B cell (primary cell): ENCODE measurements at regions not wholly inside any gene's neighbourhood (a gene's known extent, or its start where the extent isn't known, plus 50 kb on each side); places are given as distances from the start of the nearest gene placed in this dataset.

ENCODE experiments used
- ATAC-seq: fragments of 200-7000 bp; cut with Tn5 transposase; one replicate; pipeline ENCODE4 v1.10.0; 2021; ENCODE audit warnings: low read depth, mild to moderate bottlenecking, moderate number of reproducible peaks, moderate library complexity
- CTCF ChIA-PET: fragments of 350-600 bp; sonication (Branson Sonifier 250); formaldehyde crosslinking; loops from one replicate; lab custom pipeline; 2021; ENCODE audit warnings: antibody characterized with exemption, inconsistent platforms; lab: Charles Lee
- POLR2A ChIA-PET: fragments of 350-600 bp; sonication (Branson Sonifier 250); formaldehyde crosslinking; loops from one replicate; lab custom pipeline; 2021; ENCODE audit warnings: antibody characterized with exemption; lab: Charles Lee
- DNase-seq: peaks from one replicate; pipeline ENCODE4 v3.0.0; 2013
- H2AFZ ChIP-seq: 2 replicates; pipeline ENCODE4 v1.6.1; 2012; ENCODE audit warnings: mild to moderate bottlenecking, low read depth, low read length; ENCODE audit not compliant: insufficient read depth, poor library complexity, severe bottlenecking
- H3K27ac ChIP-seq, 2 donors: 1 replicate in 1 of 2; 2 replicates in 1 of 2; pipeline ENCODE4 v1.5.1; 2012 to 2013; ENCODE audit warnings: low read length in 2 of 2, mild to moderate bottlenecking in 2 of 2, moderate library complexity in 1 of 2
- H3K27me3 ChIP-seq, 4 experiments: fragments of 200-600 bp in 1 of 4; sonication (generic) in 1 of 4; replicated peaks in 1 of 4; 1 replicate in 2 of 4; 2 replicates in 2 of 4; pipeline versions ENCODE4 v1.6.1 to v1.7.0; 2013 to 2016; ENCODE audit warnings: low read length in 3 of 4, mild to moderate bottlenecking in 2 of 4, mixed read lengths in 1 of 4, moderate library complexity in 1 of 4; ENCODE audit not compliant: insufficient read depth in 4 of 4, control insufficient read depth in 3 of 4; ENCODE audit errors: control extremely low read depth in 1 of 4
- H3K36me3 ChIP-seq, 2 experiments: replicated peaks in 1 of 2; 1 replicate in 1 of 2; 2 replicates in 1 of 2; pipeline versions ENCODE4 v1.6.1 to v1.7.1; 2013; ENCODE audit warnings: low read length in 1 of 2; ENCODE audit not compliant: insufficient read depth in 2 of 2, control insufficient read depth in 1 of 2; ENCODE audit errors: control extremely low read depth in 1 of 2, extremely low read depth in 1 of 2
- H3K4me1 ChIP-seq, 2 donors: fragments of 200-600 bp in 1 of 2; sonication (generic) in 1 of 2; 1 replicate in 1 of 2; 2 replicates in 1 of 2; pipeline versions ENCODE4 v1.5.1 to v1.6.1; 2013 to 2017; ENCODE audit warnings: low read length in 2 of 2; ENCODE audit not compliant: control insufficient read depth in 2 of 2, insufficient read depth in 2 of 2
- H3K4me2 ChIP-seq: replicated peaks from 2 replicates; pipeline ENCODE3; 2012; ENCODE audit warnings: mild to moderate bottlenecking, low read depth, low read length; ENCODE audit not compliant: poor library complexity, severe bottlenecking
- H3K4me3 ChIP-seq, 5 experiments: fragments of 200-600 bp in 1 of 5; sonication (generic) in 1 of 5; 1 replicate in 3 of 5; 2 replicates in 2 of 5; pipeline versions ENCODE4 v1.5.1 to v1.7.0; 2011 to 2016; ENCODE audit warnings: low read length in 4 of 5, mild to moderate bottlenecking in 4 of 5, low read depth in 2 of 5, control low read depth in 1 of 5, moderate library complexity in 1 of 5; ENCODE audit not compliant: insufficient read depth in 1 of 5; ENCODE audit errors: control extremely low read depth in 1 of 5, extremely low read depth in 1 of 5
- H3K79me2 ChIP-seq: fragments of 200-600 bp; sonication (generic); one replicate; pipeline ENCODE4 v1.6.0; 2016; ENCODE audit warnings: low read length; ENCODE audit not compliant: control insufficient read depth, insufficient read depth
- H3K9ac ChIP-seq: fragments of 200-600 bp; sonication (generic); 2 replicates; pipeline ENCODE4 v1.6.1; 2017; ENCODE audit warnings: mild to moderate bottlenecking, low read length, moderate library complexity
- H3K9me3 ChIP-seq, 3 donors: one replicate each; pipeline versions ENCODE4 v1.6.1 to v1.7.1; 2013; ENCODE audit warnings: low read length in 2 of 3; ENCODE audit not compliant: control insufficient read depth in 2 of 3, insufficient read depth in 1 of 3; ENCODE audit errors: control extremely low read depth in 1 of 3
- H4K20me1 ChIP-seq: 2 replicates; pipeline ENCODE4 v1.6.0; 2012; ENCODE audit warnings: mild to moderate bottlenecking, low read length; ENCODE audit not compliant: insufficient read depth, control insufficient read depth, poor library complexity, severe bottlenecking
- H3K27ac Mint-ChIP-seq: one replicate; pipeline ENCODE4 v1.8.0; 2021; ENCODE audit warnings: mixed read lengths
- H3K27me3 Mint-ChIP-seq: one replicate; pipeline ENCODE4 v1.8.0; 2021; ENCODE audit warnings: mixed read lengths
- H3K4me1 Mint-ChIP-seq: one replicate; pipeline ENCODE4 v1.8.0; 2021; ENCODE audit warnings: mixed read lengths
- H3K4me3 Mint-ChIP-seq: one replicate; pipeline ENCODE4 v1.8.0; 2021; ENCODE audit warnings: mixed read lengths
- H3K9me3 Mint-ChIP-seq: one replicate; pipeline ENCODE4 v1.8.0; 2022; ENCODE audit warnings: mixed read lengths; ENCODE audit not compliant: insufficient read depth
- EZH2 ChIP-seq: IDR thresholded peaks from 2 replicates; pipeline ENCODE4 v1.6.1; 2012; ENCODE audit warnings: borderline replicate concordance, low read depth, mild to moderate bottlenecking, moderate library complexity, low read length; ENCODE audit not compliant: insufficient read depth, poor library complexity, severe bottlenecking
- WGBS: methylation state at CpG from one replicate; pipeline ENCODE4 v1.1.5; 2013; ENCODE audit warnings: missing lambda C conversion rate; ENCODE audit not compliant: insufficient coverage; 5-methylcytosine and 5-hydroxymethylcytosine counted together
- intact Hi-C: fragments of 100-400 bp; cut with micrococcal nuclease; formaldehyde crosslinking; loops from one replicate; pipeline ENCODE4 v1.10.0; 2022
- TF ChIP-seq, protein P1 (sequence below): fragments of 200-600 bp; IDR thresholded peaks from one replicate; pipeline ENCODE4 v1.8.0; 2022; ENCODE audit warnings: antibody characterized with exemption, mild to moderate bottlenecking

DNA sequence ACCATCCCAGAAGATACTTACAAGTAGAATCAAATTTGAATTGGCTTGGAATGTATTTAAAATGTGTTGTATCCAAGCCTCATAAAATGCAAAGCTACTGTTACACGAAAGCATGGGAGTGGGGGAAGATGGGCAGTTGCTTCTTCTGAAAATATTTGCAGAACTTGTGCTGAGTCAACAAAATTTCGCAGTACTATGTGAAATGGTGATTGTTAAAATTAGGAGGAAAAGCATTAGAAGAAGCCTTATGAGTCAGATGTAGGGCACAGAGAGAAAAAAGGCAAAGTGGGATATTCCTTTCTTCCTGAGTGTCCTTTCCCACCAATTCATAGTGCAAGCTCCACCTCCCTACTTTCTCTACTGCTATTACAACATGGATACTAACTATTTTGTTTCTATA is 332.7 kb downstream of the PRDM5 start:
- H3K27me3 ChIP-seq = no peaks in the 10 kb centered on the region
- 100% methylated on average over 1 of the region's 2 CpGs for WGBS

DNA sequence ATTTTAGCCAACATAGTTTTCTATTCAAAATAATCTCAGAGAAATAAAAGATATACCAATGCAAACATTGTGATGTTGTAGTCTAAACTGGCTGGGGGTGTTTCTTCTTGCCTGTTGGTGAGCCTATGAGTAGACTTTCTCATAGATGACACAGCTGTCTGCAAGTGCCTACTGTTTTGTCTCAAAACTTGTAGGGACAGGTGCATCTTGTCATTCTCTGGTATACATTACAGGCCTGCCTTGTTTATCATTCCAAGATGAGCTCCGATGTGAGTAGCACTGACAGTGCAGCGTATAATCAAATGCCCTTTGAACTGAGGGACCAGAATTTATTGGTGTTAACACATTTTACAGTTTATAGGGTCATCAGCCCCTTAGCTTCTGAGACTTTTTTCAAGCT is 353.8 kb downstream of the PRDM5 start:
- Mint-ChIP-seq H3K4me3 (no peak overlapping the region), H3K27me3 (no peaks in the 10 kb centered on the region), H3K27ac (no peak overlapping the region), H3K9me3 (no peaks in the 10 kb centered on the region), H3K4me1 (no peaks in the 10 kb centered on the region)
- no peak for DNase-seq
- no peaks in the 10 kb centered on the region for H4K20me1 ChIP-seq
- WGBS = 67% methylated on average over 1 of the region's 2 CpGs
- intact Hi-C loops = no loop called here
- no peaks in the 10 kb centered on the region for H3K4me1 ChIP-seq
- H2AFZ ChIP-seq = no peak overlapping the region
- no peak overlapping the region for H3K9ac ChIP-seq
- no peak overlapping the region for H3K4me2 ChIP-seq
- ChIA-PET CTCF (no interaction called here), POLR2A (no interaction called here)
- H3K27ac ChIP-seq = no peak overlapping the region
- no peak for TF ChIP-seq EZH2
- no peaks in the 10 kb centered on the region for H3K27me3 ChIP-seq
- no peaks in the 10 kb centered on the region for H3K79me2 ChIP-seq
- no peak overlapping the region for H3K4me3 ChIP-seq
- peaks cover 0 to 3% (median 2%) of the 10 kb centered on the region in 3 donors for H3K9me3 ChIP-seq
- ATAC-seq = no peak
- H3K36me3 ChIP-seq = no peaks in the 10 kb centered on the region

More for the DNA sequence above, 332.7 kb downstream of the PRDM5 start:
- H2AFZ ChIP-seq = no peak overlapping the region
- no peaks in the 10 kb centered on the region for H3K9me3 ChIP-seq
- DNase-seq (no peak), ATAC-seq (no peak)
- Mint-ChIP-seq H3K4me3 (no peak overlapping the region), H3K27ac (no peak overlapping the region), H3K9me3 (peaks cover 3% of the 10 kb centered on the region), H3K27me3 (no peaks in the 10 kb centered on the region), H3K4me1 (no peaks in the 10 kb centered on the region)
- H3K9ac ChIP-seq = no peak overlapping the region
- H3K4me2 ChIP-seq = no peak overlapping the region
- H3K79me2 ChIP-seq = no peaks in the 10 kb centered on the region
- CTCF ChIA-PET = no interaction called here
- H3K4me1 ChIP-seq = no peaks in the 10 kb centered on the region
- H3K27ac ChIP-seq = no peak overlapping the region
- POLR2A ChIA-PET = no interaction called here
- H3K4me3 ChIP-seq = no peak overlapping the region
- H3K36me3 ChIP-seq = no peaks in the 10 kb centered on the region
- no peaks in the 10 kb centered on the region for H4K20me1 ChIP-seq
- TF ChIP-seq EZH2 = no peak
- TF ChIP-seq, protein P1, sequence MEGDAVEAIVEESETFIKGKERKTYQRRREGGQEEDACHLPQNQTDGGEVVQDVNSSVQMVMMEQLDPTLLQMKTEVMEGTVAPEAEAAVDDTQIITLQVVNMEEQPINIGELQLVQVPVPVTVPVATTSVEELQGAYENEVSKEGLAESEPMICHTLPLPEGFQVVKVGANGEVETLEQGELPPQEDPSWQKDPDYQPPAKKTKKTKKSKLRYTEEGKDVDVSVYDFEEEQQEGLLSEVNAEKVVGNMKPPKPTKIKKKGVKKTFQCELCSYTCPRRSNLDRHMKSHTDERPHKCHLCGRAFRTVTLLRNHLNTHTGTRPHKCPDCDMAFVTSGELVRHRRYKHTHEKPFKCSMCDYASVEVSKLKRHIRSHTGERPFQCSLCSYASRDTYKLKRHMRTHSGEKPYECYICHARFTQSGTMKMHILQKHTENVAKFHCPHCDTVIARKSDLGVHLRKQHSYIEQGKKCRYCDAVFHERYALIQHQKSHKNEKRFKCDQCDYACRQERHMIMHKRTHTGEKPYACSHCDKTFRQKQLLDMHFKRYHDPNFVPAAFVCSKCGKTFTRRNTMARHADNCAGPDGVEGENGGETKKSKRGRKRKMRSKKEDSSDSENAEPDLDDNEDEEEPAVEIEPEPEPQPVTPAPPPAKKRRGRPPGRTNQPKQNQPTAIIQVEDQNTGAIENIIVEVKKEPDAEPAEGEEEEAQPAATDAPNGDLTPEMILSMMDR = no peak
- intact Hi-C loops = no loop called here
